GM12878 (cell line): ENCODE measurements at regions not wholly inside any gene's neighbourhood (a gene's known extent, or its start where the extent isn't known, plus 50 kb on each side); places are given as distances from the start of the nearest gene placed in this dataset.
A peak's percentile ranks its signal among the peaks of the same experiment; 100 is the strongest.

ENCODE experiments used
- ATF3 ChIP-seq: IDR thresholded peaks from 2 replicates; pipeline ENCODE4 v1.6.1; 2011; ENCODE audit warnings: low read depth, mild to moderate bottlenecking, low read length, moderate library complexity, borderline replicate concordance; ENCODE audit errors: extremely low read depth
- CBFB ChIP-seq: IDR thresholded peaks from 2 replicates; pipeline ENCODE4 v1.6.1; 2016; ENCODE audit warnings: antibody characterized with exemption, low read depth
- CHD1 ChIP-seq: IDR thresholded peaks from 2 replicates; pipeline ENCODE4 v1.6.1; 2012; ENCODE audit warnings: low read depth, low read length, improper control_type of control experiment
- CHD4 ChIP-seq: fragments of 200-600 bp; sonication (generic); IDR thresholded peaks from 2 replicates; pipeline ENCODE4 v1.6.1; 2016; ENCODE audit warnings: mild to moderate bottlenecking
- DPF2 ChIP-seq: fragments of 450-650 bp; IDR thresholded peaks from 2 replicates; pipeline ENCODE4 v1.6.1; 2017; ENCODE audit warnings: mild to moderate bottlenecking
- EED ChIP-seq: sonication (generic); IDR thresholded peaks from 2 replicates; pipeline ENCODE4 v1.6.1; 2016; ENCODE audit warnings: antibody characterized with exemption, low read depth
- ETV6 ChIP-seq, 2 experiments: fragments of 450-650 bp in 1 of 2; IDR thresholded peaks in 1 of 2; conservative IDR thresholded peaks in 1 of 2; 2 replicates each; pipeline ENCODE4 v1.6.1; 2014; ENCODE audit warnings: antibody characterized with exemption in 1 of 2, borderline replicate concordance in 1 of 2, low read depth in 1 of 2, mild to moderate bottlenecking in 1 of 2, moderate library complexity in 1 of 2
- EZH2 ChIP-seq: IDR thresholded peaks from 2 replicates; pipeline ENCODE4 v1.6.1; 2012; ENCODE audit warnings: low read depth, mild to moderate bottlenecking, control low read depth, inconsistent platforms, low read length, borderline replicate concordance; ENCODE audit not compliant: control insufficient read depth
- IRF5 ChIP-seq: fragments of 450-650 bp; IDR thresholded peaks from 2 replicates; pipeline ENCODE4 v1.6.1; 2017; ENCODE audit warnings: borderline replicate concordance
- NBN ChIP-seq: fragments of 450-650 bp; IDR thresholded peaks from 2 replicates; pipeline ENCODE4 v1.6.1; 2016
- NFIC ChIP-seq: IDR thresholded peaks from 2 replicates; pipeline ENCODE4 v1.6.1; 2012; ENCODE audit warnings: low read depth, mild to moderate bottlenecking, inconsistent platforms, low read length, moderate library complexity
- NRF1 ChIP-seq: conservative IDR thresholded peaks from 2 replicates; pipeline ENCODE4 v1.6.1; 2011; ENCODE audit warnings: mild to moderate bottlenecking, low read depth, low read length, improper control_type of control experiment
- RBBP5 ChIP-seq: fragments of 200-600 bp; sonication (generic); conservative IDR thresholded peaks from 2 replicates; pipeline ENCODE4 v1.6.1; 2016
- SIN3A ChIP-seq: IDR thresholded peaks from 2 replicates; pipeline ENCODE4 v1.6.1; 2012; ENCODE audit warnings: low read depth, low read length, improper control_type of control experiment
- SIX5 ChIP-seq: IDR thresholded peaks from 2 replicates; pipeline ENCODE4 v1.6.1; 2011; ENCODE audit warnings: mild to moderate bottlenecking, low read depth, low read length, moderate library complexity; ENCODE audit not compliant: severe bottlenecking
- SMAD5 ChIP-seq: IDR thresholded peaks from 2 replicates; pipeline ENCODE4 v1.6.1; 2016; ENCODE audit warnings: antibody characterized with exemption, low read depth
- ZNF207 ChIP-seq: fragments of 450-650 bp; IDR thresholded peaks from 2 replicates; pipeline ENCODE4 v1.6.1; 2014; ENCODE audit warnings: antibody characterized with exemption, mild to moderate bottlenecking, borderline replicate concordance
- ZNF274 ChIP-seq: IDR thresholded peaks from one replicate; pipeline ENCODE4 v1.8.0; 2011; ENCODE audit not compliant: insufficient read length, insufficient read depth
- ZNF687 ChIP-seq: fragments of 450-650 bp; IDR thresholded peaks from 2 replicates; pipeline ENCODE4 v1.6.1; 2017; ENCODE audit warnings: mild to moderate bottlenecking, moderate library complexity
- TF ChIP-seq, protein P1 (sequence below): IDR thresholded peaks from 2 replicates; pipeline ENCODE4 v1.6.1; 2012; ENCODE audit warnings: low read length, inconsistent platforms
- TF ChIP-seq, protein P2 (sequence below): fragments of 450-650 bp; IDR thresholded peaks from 2 replicates; pipeline ENCODE4 v1.6.1; 2016; ENCODE audit warnings: mild to moderate bottlenecking, moderate library complexity, borderline replicate concordance

DNA sequence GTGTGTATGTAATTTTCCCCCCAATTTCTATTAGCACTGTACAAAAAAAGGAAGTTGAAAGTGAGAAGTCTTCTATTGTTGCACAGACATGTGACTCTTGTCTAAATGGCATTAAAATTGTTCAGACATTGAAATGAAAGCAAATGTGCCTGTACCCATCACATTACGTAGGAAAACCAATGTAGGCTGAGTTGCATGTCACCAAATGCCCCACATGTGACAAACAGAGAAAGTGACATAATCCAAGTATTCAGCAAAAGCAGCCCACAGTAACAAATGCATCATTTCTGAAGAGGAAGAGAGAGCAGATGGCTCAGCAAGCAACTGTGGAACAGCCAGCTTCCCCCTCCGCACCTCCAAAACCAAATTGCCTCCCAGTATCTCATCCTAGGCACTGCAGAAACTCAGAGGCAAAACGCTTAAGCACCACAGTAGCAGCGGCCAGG, 161.5 kb upstream of the NR4A3 start (continued):
- TF ChIP-seq CHD1 (no peak), ZNF687 (peak; percentile 99), ETV6 (conservative IDR thresholded peaks at IDR 0.05 in 1 of 2, IDR thresholded peaks at IDR 0.05 in 1 of 2; ENCODE audit: borderline replicate concordance in 1 of 2, low read depth in 1 of 2) (peak in 1 of 2 experiments; percentile 97; a peak in 2 of 4 replicates), IRF5 (no peak), ZNF207 (no peak), NRF1 (no peak), EZH2 (no peak), SMAD5 (no peak), SIN3A (no peak), CHD4 (no peak), SIX5 (no peak), NBN (peak; percentile 95), NFIC (peak; percentile 98), DPF2 (peak; percentile 97), CBFB (0 out of 2 replicates have a peak, but pooled peaks have one; percentile 39), RBBP5 (no peak), ZNF274 (no peak), ATF3 (no peak), EED (peak; percentile 96)
- TF ChIP-seq, protein P1, sequence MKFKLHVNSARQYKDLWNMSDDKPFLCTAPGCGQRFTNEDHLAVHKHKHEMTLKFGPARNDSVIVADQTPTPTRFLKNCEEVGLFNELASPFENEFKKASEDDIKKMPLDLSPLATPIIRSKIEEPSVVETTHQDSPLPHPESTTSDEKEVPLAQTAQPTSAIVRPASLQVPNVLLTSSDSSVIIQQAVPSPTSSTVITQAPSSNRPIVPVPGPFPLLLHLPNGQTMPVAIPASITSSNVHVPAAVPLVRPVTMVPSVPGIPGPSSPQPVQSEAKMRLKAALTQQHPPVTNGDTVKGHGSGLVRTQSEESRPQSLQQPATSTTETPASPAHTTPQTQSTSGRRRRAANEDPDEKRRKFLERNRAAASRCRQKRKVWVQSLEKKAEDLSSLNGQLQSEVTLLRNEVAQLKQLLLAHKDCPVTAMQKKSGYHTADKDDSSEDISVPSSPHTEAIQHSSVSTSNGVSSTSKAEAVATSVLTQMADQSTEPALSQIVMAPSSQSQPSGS, result peak; percentile 99
- TF ChIP-seq, protein P2, sequence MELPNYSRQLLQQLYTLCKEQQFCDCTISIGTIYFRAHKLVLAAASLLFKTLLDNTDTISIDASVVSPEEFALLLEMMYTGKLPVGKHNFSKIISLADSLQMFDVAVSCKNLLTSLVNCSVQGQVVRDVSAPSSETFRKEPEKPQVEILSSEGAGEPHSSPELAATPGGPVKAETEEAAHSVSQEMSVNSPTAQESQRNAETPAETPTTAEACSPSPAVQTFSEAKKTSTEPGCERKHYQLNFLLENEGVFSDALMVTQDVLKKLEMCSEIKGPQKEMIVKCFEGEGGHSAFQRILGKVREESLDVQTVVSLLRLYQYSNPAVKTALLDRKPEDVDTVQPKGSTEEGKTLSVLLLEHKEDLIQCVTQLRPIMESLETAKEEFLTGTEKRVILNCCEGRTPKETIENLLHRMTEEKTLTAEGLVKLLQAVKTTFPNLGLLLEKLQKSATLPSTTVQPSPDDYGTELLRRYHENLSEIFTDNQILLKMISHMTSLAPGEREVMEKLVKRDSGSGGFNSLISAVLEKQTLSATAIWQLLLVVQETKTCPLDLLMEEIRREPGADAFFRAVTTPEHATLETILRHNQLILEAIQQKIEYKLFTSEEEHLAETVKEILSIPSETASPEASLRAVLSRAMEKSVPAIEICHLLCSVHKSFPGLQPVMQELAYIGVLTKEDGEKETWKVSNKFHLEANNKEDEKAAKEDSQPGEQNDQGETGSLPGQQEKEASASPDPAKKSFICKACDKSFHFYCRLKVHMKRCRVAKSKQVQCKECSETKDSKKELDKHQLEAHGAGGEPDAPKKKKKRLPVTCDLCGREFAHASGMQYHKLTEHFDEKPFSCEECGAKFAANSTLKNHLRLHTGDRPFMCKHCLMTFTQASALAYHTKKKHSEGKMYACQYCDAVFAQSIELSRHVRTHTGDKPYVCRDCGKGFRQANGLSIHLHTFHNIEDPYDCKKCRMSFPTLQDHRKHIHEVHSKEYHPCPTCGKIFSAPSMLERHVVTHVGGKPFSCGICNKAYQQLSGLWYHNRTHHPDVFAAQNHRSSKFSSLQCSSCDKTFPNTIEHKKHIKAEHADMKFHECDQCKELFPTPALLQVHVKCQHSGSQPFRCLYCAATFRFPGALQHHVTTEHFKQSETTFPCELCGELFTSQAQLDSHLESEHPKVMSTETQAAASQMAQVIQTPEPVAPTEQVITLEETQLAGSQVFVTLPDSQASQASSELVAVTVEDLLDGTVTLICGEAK, result no peak; the same call in 1 of the 2 replicates
